Right lung (tissue), 2 donors: ENCODE measurements at regions not wholly inside any gene's neighbourhood (a gene's known extent, or its start where the extent isn't known, plus 50 kb on each side); places are given as distances from the start of the nearest gene placed in this dataset.

Experiments
- DNase-seq, 2 donors: peaks; one replicate each; pipeline ENCODE4 v3.0.0-alpha.2; 2013

DNA sequence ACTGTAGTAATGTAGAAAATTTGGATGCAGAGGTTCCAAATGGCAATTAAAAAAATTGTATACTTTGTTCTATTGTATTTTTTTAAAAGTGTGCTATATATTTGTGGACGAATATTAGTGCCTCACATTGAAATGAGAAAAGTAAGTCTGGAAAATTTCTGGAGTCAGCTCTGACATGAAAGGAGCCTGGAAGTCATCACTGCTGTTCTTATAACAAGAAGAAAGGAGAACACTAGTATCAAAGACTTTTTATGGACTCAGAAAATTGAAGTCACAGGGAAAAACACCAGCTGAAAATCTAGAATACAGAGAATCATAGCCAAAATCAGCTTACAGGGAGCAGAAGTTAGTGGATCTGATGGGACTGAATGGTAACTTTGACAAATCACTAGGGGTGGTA, 1450.7 kb upstream of the SPRY2 start:
- no peak for DNase-seq

DNA sequence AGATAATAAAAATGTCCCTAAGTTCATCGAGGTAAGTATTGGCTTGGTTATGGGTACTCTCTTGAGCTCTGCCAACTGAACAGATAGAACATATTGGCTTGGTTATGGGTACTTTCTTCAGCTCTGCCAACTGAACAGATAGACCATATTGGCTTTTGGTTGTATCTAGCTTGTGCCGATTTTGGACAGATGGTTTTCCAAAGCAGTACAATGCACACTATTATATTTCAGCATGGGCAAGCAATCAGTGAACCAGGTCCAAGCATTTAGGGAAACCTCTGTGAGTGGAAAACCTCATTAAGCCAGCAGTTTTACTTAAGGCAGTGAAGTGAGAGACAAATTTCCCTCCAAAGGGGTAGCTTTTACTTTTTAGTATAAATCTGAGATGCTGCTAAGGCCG, 1440.5 kb upstream of the SPRY2 start:
- DNase-seq = no peak

DNA sequence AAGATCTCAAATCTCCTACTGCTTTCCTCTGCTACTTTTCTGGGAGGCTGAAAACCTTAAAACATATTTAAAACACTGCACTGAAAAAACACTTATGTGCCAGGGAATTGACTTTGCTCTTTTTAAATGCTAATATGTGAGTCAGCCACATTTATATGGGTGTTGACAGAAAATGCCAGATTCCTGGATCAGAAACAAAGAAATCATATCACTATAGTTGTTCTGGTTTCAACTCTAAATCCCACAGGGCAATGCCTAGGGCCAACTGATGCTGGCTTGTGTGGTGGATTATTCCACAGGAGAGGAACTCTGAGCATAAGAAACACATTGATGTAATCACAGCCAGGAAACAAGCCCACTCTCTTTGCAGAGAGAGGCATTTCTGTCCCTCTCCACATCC, 1439.0 kb upstream of the SPRY2 start:
- no peak for DNase-seq

DNA sequence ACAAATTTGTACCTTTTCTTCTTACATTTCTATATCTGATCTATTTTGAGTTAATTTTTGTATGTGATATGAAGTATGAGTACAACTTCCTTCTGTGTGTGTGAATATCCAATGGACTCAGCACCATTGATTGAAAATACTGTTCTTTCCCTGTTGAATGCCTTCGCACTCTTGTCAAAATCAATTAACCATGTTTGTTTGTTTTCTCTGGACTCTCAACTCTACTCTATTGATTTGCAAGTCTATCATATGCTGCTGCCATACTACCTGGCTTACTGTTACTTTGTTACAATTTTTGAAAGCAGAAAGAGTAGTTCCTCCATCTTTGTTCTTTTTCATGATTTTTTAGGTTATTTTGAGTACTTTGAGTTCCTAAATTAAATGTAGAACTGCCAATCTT, 1437.4 kb upstream of the SPRY2 start:
- no peak for DNase-seq

DNA sequence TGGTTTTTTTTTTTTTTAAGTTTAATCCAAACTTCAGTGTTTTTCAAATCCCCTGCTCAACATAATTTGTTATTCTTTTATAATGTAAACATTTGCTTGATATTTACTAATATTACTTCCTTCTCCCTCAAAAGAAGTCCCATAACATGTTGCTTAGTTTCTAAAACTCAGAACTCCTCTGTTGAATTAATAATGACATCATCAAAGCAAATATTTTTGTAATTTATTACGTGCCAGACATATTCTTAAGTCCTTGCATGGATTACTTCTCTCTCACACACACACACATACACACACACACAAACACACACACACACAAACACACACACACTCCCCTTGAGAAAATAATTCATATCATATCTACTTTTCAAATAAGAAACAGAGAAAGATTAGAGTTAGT, 1432.3 kb upstream of the SPRY2 start:
- DNase-seq = no peak

DNA sequence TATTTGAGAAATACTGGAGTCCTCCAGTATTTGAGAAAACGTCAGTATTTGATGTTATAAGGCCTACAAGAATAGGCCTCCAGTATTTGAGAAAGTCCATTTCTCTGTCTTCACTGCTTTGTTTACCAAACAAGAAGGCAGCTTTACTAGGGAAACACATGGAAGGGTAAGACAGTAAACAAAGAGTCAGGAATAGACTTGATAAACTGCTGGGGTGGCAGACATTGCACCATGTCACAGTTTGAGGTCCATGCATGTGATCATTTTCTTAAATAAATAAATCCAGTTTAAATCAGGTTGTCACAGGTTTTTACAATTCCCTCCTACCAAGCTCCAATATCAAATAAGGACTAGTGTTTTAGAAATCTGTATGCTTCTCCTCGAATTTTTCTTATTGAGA, 1431.0 kb upstream of the SPRY2 start:
- DNase-seq = no peak

DNA sequence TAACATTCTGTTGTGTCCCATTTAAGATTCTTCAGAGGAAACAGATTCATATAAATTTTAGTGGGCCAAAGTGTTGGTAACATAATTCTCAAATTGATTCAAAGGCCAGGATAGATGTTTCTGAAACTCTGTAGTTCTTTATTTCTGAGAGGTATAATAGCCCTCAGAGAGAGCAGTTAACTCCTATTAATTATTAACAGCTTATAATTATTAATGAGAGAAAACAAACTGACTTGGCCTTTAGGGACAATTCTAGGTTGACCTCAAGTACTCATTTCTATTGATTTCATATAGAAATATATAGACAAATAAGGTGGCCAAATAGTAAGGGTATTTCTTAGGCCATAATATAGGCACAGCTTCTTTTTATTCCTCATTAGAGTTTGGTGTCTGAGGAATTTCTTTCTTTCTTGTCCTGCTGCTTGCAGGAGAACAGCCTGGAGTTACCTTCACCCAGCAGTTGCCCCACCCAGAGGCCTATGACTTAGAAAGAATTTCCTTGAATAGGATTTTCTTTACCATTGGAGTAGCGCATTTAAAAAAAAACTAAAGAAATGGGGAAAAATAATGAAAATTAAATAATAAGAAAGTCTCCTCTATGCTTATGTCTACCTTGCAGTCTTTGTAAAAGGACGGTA, 1430.1 kb upstream of the SPRY2 start:
- no peak for DNase-seq

DNA sequence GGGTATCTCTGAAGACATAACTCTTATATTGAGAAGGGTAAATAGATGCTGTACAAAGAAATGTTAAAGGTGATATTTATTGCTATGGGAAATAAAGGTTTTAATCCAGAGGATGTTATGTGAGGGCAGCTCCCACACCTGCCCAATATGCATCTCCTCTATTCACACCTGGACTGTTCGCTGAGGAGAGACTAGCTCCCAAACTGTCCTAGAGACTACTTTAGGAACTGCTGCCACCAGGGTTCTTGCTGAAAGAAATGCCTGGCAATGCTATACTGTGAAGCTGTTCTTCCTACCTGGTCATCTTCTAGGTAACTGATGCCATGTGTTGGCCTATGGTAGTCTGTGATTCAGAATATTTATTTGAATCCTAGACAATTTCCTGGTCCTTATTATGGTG, 1421.5 kb upstream of the SPRY2 start:
- no peak for DNase-seq

DNA sequence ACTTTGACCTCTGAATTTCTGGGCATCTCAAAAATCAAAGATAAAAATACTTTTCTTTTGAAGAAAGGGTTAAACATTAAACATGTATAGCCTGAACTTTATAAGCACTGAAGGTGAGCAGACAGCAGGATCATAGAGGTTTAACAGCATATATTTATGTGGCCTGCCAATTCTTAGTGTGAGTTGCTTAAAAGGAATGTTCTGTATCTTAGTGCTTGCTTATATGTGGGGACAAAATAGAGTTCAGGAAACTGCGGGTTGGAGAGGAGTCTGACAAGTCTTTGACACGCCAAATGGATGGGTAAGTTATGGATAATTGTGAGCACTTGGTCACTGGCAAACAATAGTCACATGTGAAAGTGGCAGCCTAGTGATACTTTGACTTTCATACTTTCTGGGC, 1419.4 kb upstream of the SPRY2 start:
- DNase-seq = no peak

DNA sequence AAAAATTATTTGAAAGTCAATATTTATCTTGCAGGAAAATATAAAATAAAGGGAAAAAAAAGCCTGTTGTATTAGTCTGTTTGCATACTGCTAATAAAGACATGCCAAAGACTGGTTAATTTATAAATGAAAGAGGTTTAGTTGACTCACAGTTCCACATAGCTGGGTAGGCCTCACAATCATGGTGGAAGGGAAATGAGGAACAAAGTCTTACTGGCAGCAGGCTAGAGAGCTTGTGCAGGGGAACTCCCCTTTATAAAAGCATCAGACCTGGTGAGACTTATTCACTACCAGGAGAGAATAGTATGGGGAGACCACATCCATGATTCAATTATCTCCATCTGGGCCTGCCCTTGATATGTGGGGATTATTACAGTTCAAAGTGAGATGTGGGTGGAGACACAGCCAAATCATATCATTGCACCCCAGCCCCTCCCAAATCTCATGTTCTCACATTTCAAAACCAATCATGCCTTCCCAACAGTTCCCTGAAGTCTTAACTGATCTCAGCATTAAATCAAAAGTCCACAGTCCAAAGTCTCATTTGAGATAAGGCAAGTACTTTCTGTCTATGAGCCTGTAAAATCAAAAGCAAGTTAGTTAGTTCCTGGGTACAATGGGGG, 1416.5 kb upstream of the SPRY2 start:
- no peak for DNase-seq

DNA sequence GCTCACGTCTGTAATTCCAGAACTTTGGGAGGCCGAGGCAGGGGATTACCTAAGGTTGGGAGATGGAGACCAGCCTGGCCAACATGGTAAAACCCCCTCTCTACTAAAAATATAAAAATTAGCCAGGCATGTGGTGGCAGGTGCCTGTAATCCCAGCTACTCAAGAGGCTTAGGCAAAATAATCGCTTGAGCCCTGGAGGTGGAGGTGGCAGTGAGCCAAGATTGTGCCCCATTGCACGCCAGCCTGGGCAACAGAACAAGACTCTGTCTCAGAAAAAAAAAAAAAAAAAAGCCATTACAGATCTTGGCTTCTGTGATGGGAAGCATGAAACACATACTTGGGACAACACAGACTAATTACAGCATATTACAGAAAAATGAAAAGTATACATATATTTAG, 1404.5 kb upstream of the SPRY2 start:
- DNase-seq = no peak

DNA sequence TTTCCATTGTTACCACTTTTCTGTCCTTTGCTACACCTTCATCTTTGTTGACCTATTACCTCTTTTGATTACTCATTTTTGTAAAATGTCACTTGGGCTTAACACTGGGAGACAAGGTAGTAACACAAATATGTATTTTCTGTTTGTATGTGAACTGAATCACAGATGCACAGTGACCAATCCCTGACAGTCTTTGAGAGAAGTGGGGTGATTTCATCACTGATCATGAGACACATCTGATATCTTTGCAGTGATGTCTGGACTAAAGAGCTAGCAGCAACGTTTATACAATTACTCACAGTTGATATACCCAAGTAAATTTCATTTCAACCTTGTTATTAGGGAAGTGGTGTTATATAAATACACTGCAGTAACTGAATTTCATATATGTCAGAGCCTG, 1397.4 kb upstream of the SPRY2 start:
- DNase-seq = no peak

DNA sequence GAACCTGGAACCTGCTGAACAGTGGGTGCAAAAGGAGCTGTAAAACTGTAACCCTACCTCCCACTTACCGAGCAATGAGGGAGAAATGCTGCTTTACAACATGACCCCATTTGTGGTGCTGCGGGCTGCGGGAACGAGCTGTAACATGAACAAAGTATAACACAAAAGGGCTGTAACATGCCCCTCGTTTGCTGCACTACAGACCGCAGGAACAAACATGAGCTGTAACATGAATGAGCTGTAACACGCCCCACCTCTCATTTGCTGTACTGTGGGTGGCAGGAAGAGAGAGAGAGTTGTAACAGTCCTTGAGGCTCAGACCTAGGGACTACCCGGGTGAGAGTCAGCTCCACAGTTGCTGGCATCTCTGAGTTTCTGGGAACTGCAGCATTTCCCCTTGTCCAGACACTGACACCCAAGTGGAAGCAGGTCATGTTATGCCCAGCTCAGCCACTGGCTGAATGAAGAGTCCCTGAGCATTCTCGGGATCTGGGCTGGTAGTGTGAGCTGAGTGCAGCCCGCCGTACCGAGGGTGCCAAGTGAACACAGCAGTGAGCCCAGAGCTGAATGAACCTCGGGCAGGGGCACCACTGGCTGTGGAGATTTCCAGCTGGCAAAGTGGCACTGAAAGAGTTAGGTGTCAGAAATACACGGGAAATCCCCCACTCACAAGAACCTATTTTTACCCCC, 1385.3 kb upstream of the SPRY2 start:
- DNase-seq = no peak

DNA sequence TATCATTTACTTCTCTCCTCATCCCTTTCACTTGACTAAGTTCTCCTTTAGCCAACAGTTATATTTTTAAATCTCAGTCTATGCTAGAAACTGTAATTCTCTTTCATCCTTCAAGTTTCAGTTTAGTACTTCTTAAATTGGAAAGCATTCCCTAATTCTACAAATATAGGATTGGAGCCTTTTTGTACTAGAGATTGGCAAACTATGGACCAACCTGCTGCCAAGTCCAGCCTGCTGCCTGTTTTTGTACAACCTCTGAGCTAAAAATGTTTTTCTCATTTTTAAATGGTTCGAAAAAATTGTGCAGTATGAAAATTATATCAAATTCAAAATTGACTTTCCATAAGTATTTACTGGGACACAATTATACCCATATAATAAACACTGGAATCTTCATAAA, 1381.5 kb upstream of the SPRY2 start:
- DNase-seq = no peak

DNA sequence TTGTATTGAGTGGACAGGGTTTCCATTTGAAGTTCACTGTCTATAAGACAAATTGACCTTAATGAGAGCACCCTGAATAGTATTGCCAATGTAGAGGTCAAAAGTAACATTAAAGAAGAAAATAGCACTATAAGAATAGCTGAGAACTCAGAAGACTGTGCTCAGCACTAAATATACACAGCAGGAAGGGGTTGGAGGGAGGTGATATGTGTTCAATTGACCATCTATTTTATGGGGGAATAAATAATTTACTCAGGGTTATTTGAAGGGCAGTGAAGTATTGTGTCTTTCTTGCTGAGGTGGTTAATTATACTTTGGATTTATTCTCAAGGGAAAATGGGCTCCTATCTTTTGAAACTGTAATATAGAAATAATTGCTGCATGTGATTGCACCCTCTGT, 1380.5 kb upstream of the SPRY2 start:
- DNase-seq = no peak

DNA sequence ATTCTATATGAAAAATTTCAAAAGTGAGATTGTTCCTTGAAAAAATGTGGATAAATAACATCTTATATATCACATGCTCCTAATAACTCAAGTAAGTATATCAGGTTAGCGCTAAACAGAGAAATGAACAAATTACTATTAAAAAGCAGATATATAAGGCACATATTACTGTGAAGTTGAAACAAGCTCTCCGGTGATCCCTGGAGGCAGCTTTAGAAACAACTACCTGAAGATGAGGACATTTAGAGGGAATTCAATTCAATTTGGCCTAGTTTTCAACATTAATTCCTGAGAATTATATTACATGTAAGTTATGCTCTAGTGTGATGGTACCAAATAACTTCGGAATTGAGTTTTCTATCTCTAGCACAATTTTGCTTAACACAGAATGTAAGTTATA, 1373.6 kb upstream of the SPRY2 start:
- DNase-seq = no peak

DNA sequence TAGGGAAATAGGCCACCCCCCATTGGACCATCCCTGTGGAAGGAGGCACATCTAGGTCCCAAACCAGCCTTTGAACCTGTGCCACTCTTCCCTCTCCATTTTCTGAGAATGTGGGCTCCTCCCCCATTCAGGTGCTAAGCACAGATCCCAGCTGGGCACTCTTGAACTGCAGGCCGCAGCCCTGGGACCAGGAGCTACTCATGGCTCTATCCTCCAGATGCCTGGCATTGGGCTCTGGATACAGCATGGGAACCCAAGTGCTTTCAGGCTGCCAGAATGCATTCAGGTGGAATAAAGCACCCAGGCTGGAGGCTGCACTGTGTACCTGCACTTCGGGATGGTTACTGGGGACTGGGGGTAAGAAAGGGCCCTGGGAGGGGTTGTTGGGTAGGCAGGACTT, 1372.3 kb upstream of the SPRY2 start:
- no peak for DNase-seq

DNA sequence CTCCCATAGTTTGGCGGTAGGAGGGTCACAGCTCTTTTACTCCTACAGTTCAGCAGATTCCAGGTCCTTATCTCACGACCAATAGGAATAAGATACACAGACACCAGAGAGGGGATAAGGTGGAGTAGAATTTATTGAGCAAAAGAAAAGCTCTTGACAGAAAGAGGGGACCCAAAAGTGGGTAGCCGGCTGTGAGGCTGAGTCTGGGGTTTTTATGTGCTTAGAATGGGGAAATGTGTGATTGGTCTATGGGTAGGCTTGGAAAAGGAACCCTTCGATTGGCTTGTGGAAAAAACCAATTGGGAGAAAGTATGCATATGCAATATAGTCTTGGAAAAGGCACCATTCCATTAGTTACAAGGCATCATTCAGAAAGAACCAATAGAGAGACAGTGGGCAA, 1356.9 kb upstream of the SPRY2 start:
- no peak for DNase-seq

DNA sequence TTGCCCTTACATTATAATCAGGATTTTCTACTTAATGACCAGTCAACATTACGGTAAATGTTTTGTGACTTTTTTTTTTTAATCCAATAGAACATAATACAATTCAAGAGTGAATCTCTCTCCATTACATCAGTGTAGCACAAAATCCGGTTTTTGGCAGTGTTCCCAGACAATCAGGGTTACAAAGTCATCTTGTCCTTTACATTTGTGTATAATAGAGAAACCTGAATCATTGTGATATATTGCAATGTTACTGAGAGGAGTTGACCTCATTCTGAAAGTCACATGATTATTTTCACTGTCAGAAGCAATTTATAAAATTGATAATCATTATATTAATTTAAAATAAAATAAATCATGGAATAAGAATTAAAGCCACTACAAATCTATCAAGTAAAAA, 1346.0 kb upstream of the SPRY2 start:
- DNase-seq = no peak

DNA sequence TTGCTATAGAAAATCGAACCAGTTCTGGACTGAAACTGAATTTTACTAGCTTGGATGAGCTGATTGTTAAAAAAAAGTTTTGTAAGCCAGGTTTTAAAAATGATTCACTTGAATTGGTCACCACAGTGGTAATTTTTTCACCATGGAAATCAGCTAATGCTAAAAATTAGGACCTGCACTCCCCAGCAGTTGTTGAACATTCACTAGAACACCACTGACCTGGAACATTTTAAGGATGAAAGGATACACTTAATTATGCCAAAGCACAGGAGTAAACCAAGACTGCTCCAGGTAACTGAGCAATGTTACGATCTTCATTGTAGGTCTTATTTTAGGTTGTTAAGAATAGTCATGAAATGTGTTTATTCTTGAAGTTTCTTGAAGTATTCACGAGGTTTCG, 1342.6 kb upstream of the SPRY2 start:
- no peak for DNase-seq

DNA sequence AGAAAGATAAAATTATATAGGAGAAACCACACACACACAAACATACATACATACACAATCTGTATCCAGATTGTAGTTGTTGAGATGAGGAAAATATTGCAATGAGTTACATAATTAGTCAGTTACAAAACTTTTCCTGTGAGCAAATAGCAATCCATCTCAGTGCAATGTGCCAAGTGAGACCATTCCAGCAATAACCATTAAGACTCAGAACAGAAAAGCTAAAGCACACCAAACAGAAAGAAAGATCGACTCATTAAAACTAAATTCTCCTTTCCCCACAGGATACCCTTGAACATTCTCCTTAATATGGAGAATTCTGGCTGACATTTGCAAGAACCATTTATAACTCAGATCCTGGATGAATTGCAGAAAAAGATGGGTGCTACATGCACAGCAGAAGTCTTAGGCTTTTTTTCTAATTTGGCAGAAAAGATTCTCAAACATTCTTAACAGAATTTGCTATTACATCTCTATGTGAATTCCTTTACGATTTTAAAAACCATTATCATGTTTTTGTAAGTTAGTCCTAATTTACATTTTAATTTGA, 1341.2 kb upstream of the SPRY2 start:
- no peak for DNase-seq

DNA sequence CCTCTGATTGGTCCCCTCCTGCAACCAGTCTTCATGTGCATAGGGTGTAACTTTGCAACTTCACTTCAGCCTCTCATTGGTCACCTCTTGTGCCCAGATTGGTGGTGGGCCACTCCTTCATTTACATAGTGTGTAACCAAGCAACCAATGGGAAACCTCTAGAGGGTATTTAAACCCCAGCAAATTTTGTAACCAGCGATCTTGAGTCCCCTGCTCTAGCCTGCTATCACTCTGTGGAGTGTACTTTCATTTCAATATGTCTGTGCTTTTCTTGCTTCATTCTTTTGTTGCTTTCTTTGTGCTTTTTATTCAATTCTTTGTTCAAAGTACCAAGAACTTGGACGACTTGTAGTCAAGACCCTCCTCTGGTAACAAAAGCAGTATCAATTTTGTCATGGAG, 1336.9 kb upstream of the SPRY2 start:
- DNase-seq = no peak

DNA sequence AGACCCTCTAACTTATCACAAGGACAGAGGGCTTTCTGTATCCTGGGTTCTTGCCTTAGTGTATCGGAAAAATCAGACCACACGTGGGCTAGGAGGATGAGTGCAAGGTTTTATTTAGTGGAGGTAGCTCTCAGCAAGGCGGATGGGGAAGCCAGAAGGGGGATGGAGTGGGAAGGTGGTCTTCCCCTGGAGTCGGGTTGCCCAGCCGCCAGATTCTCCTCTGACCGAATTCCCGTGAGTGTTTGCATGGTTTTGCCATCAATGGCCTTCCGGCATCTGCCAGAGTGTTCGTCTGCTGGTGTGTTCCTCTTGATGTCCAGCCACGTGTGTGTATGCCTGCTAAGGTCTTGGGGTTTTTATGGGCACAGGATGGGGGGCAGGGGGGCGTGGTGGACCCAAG, 1335.1 kb upstream of the SPRY2 start:
- no peak for DNase-seq

DNA sequence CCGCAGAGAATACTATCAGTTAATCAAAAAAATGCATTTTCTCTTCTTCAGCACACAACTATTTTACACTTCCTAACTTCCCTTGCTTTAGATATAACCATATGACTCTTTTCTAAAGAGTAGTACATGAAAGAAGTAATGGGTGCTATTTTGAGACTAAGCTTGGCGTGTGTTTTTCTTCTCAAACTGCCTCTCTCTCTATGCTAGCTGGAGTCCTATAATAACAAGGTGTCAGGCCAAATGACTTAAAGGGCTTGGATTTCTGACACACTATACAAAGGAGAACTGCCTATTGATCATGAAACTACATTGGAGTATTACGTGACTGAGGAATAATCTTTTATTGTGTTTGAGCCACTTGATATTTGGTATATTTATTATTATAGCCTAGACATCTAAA, 1330.1 kb upstream of the SPRY2 start:
- no peak for DNase-seq
